GM23248 (cell line): ENCODE measurements at regions not wholly inside any gene's neighbourhood (a gene's known extent, or its start where the extent isn't known, plus 50 kb on each side); places are given as distances from the start of the nearest gene placed in this dataset.

Experiments used
- EZH2 ChIP-seq: fragments of 200-600 bp; sonication (generic); IDR thresholded peaks from 2 replicates; pipeline ENCODE4 v1.6.1; 2018; ENCODE audit warnings: antibody characterized with exemption, mild to moderate bottlenecking; ENCODE audit not compliant: insufficient read depth, poor library complexity, severe bottlenecking
- EZH2phosphoT487 ChIP-seq: fragments of 200-600 bp; sonication (generic); IDR thresholded peaks from 2 replicates; pipeline ENCODE4 v1.6.1; 2018; ENCODE audit warnings: antibody characterized with exemption, moderate library complexity, mild to moderate bottlenecking, low read depth; ENCODE audit not compliant: insufficient read depth

DNA sequence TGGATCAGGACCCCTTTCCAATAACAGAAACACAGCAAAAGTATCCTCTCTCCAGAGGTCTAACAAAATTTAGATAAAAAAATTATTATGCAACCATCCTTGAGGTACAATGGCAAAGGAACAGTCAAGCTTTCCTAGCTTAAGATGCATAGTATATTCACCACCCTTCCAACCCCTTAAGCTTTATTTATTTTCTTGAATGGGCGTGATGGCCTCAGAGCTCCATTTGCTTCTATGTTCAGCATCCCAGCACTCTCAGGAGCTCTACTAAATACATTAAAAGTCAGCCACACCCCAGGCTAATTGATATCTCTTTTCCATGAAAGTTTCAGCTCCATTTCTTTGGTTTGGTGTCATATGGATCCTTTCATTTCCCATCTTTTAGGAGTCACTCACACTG, 1335.2 kb upstream of the ZEB2 start:
- TF ChIP-seq EZH2, result no peak
- no peak for TF ChIP-seq EZH2phosphoT487
